HG03135 (cell line): ENCODE measurements at regions not wholly inside any gene's neighbourhood (a gene's known extent, or its start where the extent isn't known, plus 50 kb on each side); places are given as distances from the start of the nearest gene placed in this dataset.

ENCODE experiments used
- ATAC-seq: cut with Tn5 transposase; IDR thresholded peaks from one replicate; pipeline ENCODE4 v1.9.1; 2021; ENCODE audit warnings: mild to moderate bottlenecking, moderate library complexity; ENCODE audit not compliant: unreplicated experiment

DNA sequence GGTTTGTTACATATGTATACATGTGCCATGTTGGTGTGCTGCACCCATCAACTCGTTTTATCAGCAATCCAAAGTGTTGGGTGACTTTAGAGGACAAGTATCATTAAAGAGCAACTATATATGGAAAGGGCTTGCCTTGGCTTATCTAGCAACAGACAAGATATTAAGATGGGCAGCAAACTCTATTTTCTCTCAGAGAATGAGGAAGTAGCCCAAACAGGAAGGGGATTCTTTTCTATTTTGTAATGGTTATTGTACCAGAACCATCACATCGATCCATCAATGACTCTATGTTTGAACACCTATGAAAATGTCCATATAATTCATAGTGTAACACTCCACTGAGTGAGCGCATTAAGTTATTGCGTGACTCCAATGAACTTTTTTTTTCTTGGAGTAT is 260.1 kb upstream of the SLC24A2 start:
- ATAC-seq = no peak

DNA sequence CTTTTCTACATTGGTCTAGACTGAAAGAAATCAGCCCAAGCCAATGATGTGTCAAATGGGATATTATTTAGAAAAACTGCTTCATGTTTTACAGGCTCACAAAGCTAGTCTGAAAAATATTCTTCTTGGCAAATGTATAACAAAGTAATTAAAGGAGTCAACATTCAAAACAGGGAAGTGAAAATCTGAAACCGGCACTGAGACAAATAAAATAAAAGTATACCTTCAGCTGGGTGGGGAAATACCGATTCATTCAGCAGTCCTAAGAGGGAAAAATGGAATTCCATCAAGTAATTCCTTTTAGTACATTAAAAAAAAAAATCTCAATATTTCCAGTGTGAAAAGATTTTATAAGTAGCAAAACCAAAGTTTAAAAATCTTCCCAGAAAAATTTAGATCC is 259.6 kb upstream of the SLC24A2 start:
- no peak for ATAC-seq

DNA sequence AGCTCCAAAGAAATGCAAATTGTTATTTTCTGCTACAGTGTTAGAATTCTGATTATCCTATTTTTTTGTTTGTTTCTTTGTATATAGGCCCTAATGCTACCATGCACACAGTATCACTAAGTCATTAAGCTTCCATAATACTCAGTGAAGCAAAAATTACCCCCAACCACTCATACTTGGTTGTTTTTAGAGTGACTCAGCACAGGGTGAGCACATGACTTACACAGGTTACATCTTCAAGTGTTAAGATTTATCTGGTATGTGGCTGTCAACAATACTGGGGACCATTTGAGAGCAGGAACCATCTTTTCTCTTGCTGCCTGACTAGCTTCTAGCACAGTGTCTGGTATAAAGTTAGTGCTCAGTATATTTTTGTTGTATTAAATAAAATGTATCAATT is 255.8 kb upstream of the SLC24A2 start:
- no peak for ATAC-seq

DNA sequence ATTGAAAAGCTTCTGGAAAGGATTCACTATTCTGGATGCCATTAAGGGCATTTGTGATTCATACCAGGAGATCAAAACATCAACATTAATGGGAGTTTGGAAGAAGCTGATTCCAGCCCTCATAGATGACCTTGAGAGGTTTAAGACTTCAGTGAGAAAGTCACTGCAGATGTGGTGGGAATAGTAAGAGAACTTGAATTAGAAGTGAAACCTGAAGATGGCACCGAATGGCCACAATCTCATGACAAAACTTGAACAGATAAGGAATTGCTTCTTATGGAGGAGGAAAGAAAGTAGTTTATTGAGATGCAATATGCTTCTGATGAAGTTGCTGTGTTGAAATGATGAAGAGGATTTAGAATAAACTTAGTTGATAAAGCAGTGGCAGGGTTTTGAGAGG is 254.6 kb upstream of the SLC24A2 start:
- peak; percentile 24 for ATAC-seq

DNA sequence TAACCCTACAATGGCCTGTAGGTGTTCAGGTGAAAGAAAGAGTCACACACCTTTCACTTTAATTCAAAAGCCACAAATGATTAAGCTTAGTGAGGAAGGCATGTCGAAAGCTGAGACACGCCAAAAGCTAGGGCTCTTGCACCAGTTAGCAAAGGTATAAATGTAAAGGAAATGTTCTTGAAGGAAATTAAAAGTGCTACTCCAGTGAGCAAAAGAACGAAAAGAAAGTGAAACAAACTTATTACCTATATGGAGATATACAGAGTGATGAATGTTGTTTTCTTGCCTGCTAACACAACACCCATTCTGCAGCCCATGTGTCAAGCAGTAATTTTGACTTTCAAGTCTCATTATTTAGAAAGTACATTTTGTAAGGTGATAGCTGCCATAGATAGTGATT is 254.2 kb upstream of the SLC24A2 start:
- peak; percentile 75 for ATAC-seq

DNA sequence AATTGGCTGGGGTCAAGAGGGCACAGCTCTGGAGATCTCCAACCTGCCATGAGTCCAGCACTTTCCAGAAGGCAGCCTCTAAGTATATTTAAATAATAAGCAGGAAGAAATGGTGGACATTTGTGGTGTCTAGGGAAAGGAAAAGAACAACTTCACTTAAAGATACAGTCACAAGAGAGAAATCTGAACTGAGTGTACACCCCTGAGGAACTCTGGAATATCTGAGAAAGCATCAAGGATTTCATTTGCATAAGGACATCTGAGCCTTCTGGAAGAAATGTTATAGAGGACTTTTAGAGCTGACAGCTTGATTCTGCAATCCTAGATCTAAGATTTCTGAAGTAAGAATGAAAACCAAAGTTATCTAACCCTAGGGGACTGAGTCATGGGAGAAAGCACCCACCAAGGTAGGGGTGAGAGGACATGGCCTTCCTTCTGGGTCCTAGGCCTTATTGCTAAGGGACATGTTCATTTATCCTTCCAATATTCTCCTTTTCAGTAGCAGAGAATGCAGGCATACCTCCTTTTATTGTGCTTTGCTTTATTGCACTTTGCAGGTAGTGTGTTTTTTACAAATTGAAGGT is 253.4 kb upstream of the SLC24A2 start:
- ATAC-seq = no peak

DNA sequence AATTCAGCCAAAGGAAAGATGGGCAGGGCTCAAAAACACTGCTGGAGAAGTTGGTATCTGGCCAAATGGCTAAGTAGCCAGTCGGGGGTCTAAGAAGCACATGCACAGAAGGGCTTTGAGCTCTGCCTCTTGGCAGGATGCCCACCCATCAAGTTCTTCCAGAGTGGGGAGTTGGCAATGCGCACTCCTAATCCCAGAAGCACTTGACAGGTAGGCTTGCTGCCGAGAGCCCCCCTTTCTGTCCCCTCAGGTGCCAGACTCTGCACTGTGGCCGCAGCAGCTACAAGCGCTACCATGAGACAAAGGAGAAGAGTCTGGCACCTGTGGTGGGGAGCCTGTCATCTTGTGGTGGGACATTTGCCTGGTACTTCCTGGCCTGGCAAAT is 252.9 kb upstream of the SLC24A2 start:
- no peak for ATAC-seq

DNA sequence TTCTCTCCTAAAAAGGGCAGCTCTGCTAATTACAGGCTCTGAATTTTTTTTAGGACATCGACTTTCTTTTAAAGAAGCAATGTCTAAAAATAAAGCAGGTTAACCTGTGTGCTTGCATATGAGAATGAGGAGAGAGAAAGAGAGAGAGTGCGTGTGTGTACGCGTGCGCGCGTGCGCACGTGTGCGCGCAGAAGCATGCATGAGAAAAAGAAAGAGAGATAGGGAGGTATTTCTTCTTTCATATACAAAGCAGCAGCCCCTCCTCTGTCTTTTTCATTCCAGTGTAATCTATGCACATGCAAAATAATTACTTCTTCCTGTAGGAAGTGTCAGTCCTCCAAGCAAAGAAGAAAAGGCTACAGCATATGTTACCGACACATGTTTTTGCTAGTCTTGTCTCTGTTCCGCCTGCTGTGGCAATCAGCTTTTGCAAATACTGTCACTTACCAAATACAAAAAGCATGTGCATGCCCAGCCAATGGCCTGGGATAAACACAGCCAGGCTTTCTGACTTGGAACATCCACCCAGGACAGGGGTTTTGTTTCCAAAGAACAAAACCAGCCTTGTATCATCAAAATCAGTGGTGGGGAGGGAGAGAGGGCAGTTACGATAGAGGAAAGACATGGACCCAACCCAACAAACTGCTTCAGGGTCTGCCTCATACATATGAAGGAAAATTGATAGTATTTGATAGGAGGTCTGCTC is 252.3 kb upstream of the SLC24A2 start:
- ATAC-seq = no peak

DNA sequence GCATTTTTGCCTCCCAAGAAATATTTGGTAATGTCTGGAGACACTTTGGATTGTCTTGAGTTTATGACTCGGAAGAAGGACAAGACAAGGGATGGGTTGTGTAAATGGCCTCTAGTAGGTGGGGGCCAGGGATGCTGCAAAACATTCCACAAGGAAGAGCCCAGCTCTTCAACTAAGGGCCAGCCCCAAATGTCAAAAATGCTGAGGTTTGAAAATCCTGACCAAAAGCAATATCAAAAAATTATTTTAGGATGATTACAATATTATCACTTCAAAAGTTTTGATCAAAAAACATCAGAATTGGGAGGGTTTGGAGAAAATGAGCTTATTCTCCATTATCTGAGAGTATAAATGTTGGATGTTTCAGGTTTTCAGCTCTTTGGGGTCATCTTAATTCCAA is 248.9 kb upstream of the SLC24A2 start:
- no peak for ATAC-seq

DNA sequence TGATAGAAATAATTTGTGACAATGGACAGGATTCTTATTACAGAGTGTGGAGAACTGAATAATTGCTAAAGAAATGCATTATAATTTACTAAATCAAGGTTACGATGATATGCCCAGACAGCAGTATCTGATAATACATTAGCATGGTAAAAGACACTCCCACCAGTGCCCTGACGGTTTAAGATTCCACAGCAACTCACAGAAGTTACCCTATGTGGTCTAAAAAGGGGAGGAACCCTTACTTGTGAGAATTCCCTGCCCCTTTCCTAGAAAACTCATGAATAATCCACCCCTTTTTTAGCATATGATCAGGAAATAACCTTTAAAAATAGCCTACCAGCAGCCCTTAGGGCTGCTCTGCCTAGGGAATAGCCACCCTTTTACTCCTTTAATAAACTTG is 244.7 kb upstream of the SLC24A2 start:
- no peak for ATAC-seq

DNA sequence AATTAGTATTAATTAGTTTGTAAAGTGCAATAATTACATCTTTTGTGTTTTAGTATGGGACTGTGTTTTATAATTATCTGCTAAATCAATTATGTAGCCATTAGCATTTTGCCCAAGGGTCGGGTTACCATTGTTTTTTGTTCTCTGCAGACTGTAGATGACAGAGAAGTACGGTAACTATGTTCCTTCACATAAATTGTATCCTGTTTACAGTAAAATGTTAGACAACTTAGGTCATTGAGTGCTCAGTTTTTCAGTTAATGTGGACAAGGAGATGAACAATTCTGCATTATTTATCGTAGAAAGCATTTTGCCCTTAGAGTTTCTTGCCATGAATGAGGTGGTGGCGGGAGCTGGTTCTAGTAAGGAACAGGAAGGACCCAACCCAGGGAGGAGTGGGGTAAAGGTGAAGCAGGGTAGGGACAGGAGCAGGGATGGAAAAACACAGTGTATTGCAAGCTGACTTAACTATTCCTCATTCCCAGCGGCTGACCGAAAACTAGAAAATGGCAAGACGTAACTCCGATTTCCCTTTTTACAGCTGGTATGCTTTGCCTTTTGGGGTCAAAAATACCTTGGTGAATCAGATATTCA is 243.7 kb upstream of the SLC24A2 start:
- no peak for ATAC-seq

DNA sequence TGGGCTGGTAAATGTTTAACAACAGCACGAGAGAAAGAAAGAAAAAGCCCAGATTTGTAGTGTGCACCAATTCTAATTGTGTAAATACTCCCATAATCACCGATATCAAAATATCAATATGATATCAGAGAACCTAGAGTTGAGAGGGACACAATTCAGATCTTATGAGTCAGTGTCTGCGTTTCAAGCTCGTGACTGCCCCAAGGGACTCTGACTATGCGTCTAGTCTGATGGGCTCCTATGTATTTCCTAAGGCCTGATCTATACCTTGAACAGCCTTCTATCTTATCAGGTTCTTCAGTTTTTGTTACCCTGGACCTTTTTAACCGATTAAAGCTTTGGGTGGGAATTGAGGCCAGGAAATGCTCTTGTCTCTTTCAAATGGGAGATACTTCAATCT is 243.0 kb upstream of the SLC24A2 start:
- no peak for ATAC-seq

DNA sequence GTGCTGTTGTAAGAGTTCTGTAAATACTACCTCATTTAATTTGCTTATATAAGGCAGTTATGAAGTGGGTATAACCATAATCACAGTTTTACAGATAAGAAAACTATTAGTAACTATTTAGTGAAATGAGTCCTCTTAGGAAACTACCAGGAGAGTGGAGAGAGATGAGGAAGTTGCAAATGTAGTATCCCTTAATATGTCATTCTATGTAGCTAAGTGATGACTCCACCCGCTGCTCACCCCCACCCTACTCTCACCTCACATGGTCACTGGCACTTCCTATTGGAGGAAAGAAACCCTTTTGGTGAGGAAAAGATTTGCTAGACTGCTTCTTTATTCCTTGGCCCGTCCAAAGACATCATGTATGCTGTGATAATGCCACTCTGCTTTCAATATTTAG is 241.8 kb upstream of the SLC24A2 start:
- no peak for ATAC-seq

DNA sequence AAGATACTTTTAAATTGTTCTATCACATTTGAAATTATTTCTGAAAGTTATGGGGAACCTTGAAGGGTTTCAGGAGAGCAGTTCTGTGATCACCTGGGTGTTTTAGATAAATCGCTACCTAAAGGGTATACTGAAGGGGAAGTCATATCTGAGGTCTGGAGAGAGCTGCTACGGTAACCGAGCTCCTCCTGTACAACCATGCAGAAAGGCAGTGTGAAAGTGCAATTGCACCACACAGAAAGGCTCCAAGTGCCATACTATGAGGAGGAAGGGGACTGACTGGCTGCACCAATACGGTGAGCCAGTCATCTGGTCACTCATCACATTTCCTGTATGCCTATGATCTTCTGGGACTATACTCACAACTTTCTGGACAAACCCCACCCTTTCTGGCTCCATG is 241.4 kb upstream of the SLC24A2 start:
- ATAC-seq = no peak

DNA sequence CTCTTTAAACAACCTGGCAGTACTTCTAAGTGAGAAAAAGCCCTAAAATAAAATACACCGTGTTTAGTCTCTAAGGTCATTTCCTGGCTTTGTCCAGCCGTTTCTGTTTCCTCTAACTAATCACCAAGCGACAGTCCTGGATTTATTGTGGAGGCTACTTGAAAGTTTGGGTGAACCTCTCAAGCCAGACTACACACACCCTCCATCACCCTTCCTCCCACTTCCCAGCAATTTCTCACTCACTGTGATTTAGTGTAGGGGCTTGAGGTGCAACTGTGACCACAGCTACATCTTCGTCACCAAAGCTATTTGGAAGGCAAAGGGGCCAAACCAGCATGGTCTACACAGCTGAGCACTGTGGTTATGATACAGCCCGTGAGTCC is 240.0 kb upstream of the SLC24A2 start:
- no peak for ATAC-seq

DNA sequence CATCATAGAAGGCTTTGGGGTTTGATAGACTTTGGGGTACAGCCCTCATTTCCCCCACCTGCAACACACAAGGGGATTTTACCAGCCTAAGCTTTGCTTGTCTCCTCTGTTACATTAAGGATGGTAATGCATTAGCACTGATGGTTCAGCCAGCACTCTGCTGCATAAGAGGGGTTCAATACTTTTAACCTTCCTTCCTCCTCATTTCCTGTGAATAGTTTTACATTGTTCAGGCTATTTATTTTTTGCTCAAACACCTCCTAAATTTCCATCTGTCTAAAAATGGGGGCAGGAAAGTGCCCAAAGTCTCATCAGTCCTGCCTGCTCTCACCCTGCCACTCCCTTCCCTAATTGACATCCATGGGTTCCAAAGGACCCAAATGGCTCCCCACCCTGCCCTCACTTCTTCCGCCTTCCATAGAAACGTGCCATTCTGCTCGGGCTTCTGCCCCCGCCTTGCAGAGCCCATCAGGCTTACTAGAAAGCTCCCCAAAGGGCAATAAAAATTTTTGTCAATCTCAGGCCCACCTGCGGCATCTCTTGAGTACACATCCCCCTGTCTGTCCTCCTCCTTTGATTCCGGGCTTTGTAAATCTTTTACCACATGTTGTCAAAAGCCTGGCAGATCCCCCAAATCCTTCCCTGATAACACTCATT is 239.5 kb upstream of the SLC24A2 start:
- no peak for ATAC-seq

DNA sequence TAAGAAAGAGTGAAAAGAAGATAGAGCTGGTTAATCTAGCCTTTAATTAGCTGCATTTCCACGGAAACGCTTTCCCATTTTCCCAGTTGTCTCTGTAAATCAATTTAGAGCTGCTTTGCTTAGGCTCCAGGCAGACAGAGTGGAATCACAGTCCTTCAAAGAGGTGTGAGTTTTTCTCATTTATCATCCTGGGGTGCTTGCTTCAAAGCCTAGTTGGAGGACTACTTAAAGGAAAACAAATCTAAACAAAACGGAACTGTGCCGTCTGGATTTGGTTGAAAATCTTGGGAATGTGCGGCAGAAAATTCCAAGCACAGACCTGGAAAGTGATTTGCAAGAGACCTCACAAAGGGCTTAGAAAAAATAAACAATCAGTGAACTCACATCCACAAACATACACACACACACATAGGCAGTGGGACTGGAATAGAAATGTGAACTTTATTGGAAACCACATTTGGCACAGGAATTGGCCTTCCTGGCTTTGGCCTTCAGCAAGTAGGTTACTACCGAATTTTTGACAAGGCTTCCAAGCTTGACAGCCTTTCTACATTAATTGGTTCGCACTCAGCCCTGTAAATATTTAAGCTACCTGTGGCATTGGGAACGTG is 235.2 kb upstream of the SLC24A2 start:
- no peak for ATAC-seq

DNA sequence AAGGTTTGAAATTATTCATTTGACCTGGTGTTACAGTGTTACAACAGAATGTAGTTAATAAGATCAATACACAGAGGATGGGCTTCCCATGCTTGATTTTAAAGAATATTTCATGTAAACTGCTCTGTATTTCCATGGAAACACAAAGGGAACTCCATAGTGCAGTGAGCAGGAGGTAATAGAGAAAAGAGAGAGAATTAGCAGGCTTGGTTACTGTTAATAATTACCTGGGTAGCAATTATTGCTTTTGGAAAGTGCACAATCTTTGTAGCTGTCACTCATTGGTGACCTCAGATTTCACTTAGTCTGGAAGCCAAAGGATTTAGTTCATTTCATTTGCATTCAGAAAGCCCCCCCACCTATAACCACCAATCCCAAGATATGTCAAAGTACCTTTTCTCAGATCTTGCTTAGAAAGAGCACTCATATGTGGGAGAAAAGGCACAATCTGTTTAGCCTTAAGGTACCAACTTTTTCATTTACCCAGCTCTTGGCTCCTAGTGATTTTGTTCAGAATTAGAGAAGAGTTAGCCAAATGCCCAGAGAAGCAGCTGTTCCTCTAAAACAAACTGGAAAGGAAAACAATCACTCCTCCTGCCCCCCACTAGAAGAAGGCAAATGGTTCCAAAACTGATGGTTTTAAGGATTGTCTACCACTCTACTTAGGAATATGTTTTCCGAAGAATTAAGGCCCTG is 234.5 kb upstream of the SLC24A2 start:
- no peak for ATAC-seq

DNA sequence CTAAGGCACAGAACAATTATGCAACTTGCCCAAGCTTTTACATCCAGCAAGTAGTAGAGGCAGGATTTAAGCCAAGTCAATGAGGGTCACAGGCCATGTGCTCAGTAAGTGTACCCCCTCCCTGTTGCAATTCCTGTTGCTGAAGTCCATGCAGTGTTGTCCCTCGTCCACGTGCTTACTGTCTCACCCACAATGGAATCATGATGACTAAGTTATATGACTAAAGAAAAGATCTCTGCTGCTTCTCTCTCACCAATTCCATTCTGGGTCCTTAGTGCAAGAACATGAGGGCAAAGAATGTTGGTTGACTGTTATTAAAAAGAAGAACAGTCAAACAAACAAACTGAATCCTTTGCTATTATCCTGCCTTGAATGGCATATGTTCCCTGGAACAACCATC is 233.6 kb upstream of the SLC24A2 start:
- no peak for ATAC-seq

DNA sequence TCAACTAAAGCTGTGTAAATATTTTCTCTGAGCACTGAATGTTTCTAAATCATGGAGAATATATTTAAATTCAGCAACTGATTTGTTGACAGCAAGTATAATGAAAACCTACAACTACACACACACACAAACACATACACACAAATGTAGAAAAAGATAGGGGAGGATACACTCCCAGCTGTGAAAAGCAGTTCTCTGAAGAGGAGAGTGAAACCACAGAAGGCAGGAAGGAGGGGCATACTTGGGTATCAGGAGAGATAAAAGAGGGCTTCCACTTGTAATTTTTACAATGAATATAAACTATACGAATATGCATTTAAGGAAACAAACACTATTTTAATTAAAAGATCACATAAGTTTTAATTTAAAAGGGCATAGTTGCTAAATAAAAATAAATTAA is 227.8 kb upstream of the SLC24A2 start:
- ATAC-seq = no peak

DNA sequence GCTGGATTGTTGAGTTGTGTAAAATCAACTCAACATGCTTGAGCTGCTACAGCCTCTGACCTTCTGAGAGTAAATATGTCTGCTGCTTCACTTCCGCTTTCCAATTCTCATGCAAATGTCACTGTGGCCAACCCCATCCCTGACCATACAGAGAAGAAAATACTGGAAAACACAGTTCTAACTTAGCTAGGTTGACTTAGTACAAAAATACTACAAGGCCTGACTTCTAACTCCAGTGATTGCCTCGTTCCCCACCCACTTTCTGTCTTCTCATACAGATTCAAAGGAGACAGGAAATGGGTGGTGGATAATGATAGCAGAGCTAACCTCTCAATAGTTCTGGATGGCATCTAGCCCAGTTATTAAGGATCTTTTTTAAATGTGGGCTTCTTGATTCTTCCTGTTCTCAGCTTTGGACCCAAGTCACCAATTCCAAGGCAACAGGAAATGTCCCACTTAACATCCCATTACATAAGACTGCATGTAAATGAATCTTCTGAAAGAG is 226.6 kb upstream of the SLC24A2 start:
- peak; percentile 65 for ATAC-seq
